MM.1S (cell line): ENCODE measurements at regions not wholly inside any gene's neighbourhood (a gene's known extent, or its start where the extent isn't known, plus 50 kb on each side); places are given as distances from the start of the nearest gene placed in this dataset.

Experiments used
- DNase-seq: peaks from one replicate; pipeline ENCODE4 v3.0.0-alpha.2; 2015
- H2AFZ ChIP-seq: fragments of 300-600 bp; sonication (generic); 2 replicates; pipeline ENCODE4 v1.6.0; 2016; ENCODE audit warnings: antibody characterized with exemption, low read length
- H3F3A ChIP-seq: fragments of 300-600 bp; sonication (generic); 2 replicates; pipeline ENCODE4 v1.6.1; 2016; ENCODE audit warnings: mild to moderate bottlenecking, antibody characterized with exemption, low read length, moderate library complexity, mixed read lengths; ENCODE audit not compliant: insufficient read depth
- H3K27ac ChIP-seq: fragments of 300-600 bp; sonication (generic); 2 replicates; pipeline ENCODE4 v1.5.1; 2016; ENCODE audit warnings: mild to moderate bottlenecking, low read length
- H3K27me3 ChIP-seq: fragments of 300-600 bp; sonication (generic); replicated peaks from 2 replicates; pipeline ENCODE4 v1.6.0; 2016; ENCODE audit warnings: low read length; ENCODE audit not compliant: insufficient read depth
- H3K36me3 ChIP-seq: fragments of 300-600 bp; sonication (generic); replicated peaks from 2 replicates; pipeline ENCODE4 v1.6.1; 2016; ENCODE audit warnings: mild to moderate bottlenecking, low read length, mixed read lengths; ENCODE audit not compliant: insufficient read depth
- H3K4me1 ChIP-seq: fragments of 300-600 bp; sonication (generic); 2 replicates; pipeline ENCODE4 v1.6.1; 2016; ENCODE audit warnings: low read length, mixed read lengths
- H3K4me2 ChIP-seq: fragments of 300-600 bp; sonication (generic); 2 replicates; pipeline ENCODE4 v1.6.0; 2016; ENCODE audit warnings: low read depth, low read length
- H3K4me3 ChIP-seq: fragments of 300-600 bp; sonication (generic); 2 replicates; pipeline ENCODE4 v1.5.1; 2016; ENCODE audit warnings: low read length, mixed read lengths
- H3K79me2 ChIP-seq: fragments of 300-600 bp; sonication (generic); 2 replicates; pipeline ENCODE4 v1.6.1; 2016; ENCODE audit warnings: mixed run types, low read length, mixed read lengths
- H3K9ac ChIP-seq: fragments of 300-600 bp; sonication (generic); 2 replicates; pipeline ENCODE4 v1.6.1; 2016; ENCODE audit warnings: low read length, mixed read lengths
- H3K9me2 ChIP-seq: fragments of 300-600 bp; sonication (generic); replicated peaks from 2 replicates; pipeline ENCODE4 v1.6.1; 2016; ENCODE audit warnings: mild to moderate bottlenecking, low read length, mixed read lengths; ENCODE audit not compliant: insufficient read depth
- H3K9me3 ChIP-seq: fragments of 300-600 bp; sonication (generic); replicated peaks from 2 replicates; pipeline ENCODE4 v1.6.1; 2016; ENCODE audit warnings: mild to moderate bottlenecking, low read length, mixed read lengths; ENCODE audit not compliant: insufficient read depth
- H4K20me1 ChIP-seq: fragments of 300-600 bp; sonication (generic); 2 replicates; pipeline ENCODE4 v1.6.1; 2016; ENCODE audit warnings: mild to moderate bottlenecking, low read length, moderate library complexity, mixed read lengths; ENCODE audit not compliant: insufficient read depth
- CTCF ChIP-seq: fragments of 300-600 bp; sonication (generic); IDR thresholded peaks from 2 replicates; pipeline ENCODE4 v1.5.1; 2016; ENCODE audit warnings: antibody characterized with exemption, low read length, mixed read lengths
- EZH2 ChIP-seq: fragments of 300-600 bp; sonication (generic); optimal IDR thresholded peaks from 2 replicates; pipeline ENCODE3; 2017; ENCODE audit warnings: low read depth, mild to moderate bottlenecking, antibody characterized with exemption, low read length, mixed read lengths
- EZH2phosphoT487 ChIP-seq: fragments of 300-600 bp; sonication (generic); IDR thresholded peaks from 2 replicates; pipeline ENCODE4 v1.6.1; 2018; ENCODE audit warnings: antibody characterized with exemption, low read length

- no peaks in the 10 kb centered on the region for H3F3A ChIP-seq
- H3K27ac ChIP-seq = no peak overlapping the region
- no peaks in the 10 kb centered on the region for H3K4me1 ChIP-seq
- H4K20me1 ChIP-seq = no peaks in the 10 kb centered on the region
- no peak for DNase-seq
- no peak overlapping the region for H3K4me3 ChIP-seq
- H2AFZ ChIP-seq = no peak overlapping the region
- H3K4me2 ChIP-seq = no peak overlapping the region
- H3K9ac ChIP-seq = no peak overlapping the region
- H3K79me2 ChIP-seq = no peaks in the 10 kb centered on the region
- H3K9me3 ChIP-seq = no peaks in the 10 kb centered on the region
- H3K36me3 ChIP-seq = no peaks in the 10 kb centered on the region
- no peaks in the 10 kb centered on the region for H3K27me3 ChIP-seq
- no peaks in the 10 kb centered on the region for H3K9me2 ChIP-seq
- TF ChIP-seq CTCF = no peak
- no peak for TF ChIP-seq EZH2
- no peak for TF ChIP-seq EZH2phosphoT487
Measured at GRCh38 chr14:34120185-34120977, 169.5 kb upstream of the EGLN3 start.

GRCh38 chr14:34119107-34119858, 168.4 kb upstream of the EGLN3 start:
- no peak overlapping the region for H3K9ac ChIP-seq
- no peaks in the 10 kb centered on the region for H3K9me2 ChIP-seq
- no peaks in the 10 kb centered on the region for H3K9me3 ChIP-seq
- H2AFZ ChIP-seq = no peak overlapping the region
- no peaks in the 10 kb centered on the region for H3K4me1 ChIP-seq
- H3K79me2 ChIP-seq = no peaks in the 10 kb centered on the region
- no peak overlapping the region for H3K4me3 ChIP-seq
- H3K4me2 ChIP-seq = no peak overlapping the region
- no peak for DNase-seq
- TF ChIP-seq EZH2phosphoT487 (no peak), EZH2 (no peak), CTCF (no peak)
- no peaks in the 10 kb centered on the region for H3K27me3 ChIP-seq
- H4K20me1 ChIP-seq = no peaks in the 10 kb centered on the region
- H3K27ac ChIP-seq = no peak overlapping the region
- no peaks in the 10 kb centered on the region for H3F3A ChIP-seq
- no peaks in the 10 kb centered on the region for H3K36me3 ChIP-seq

GRCh38 chr14:34113991-34114390, 163.1 kb upstream of the EGLN3 start:
- Histone ChIP-seq H3K9me2 (no peaks in the 10 kb centered on the region), H3K4me3 (no peak overlapping the region), H3K4me2 (no peak overlapping the region), H3K27ac (no peak overlapping the region), H2AFZ (no peak overlapping the region), H3K9ac (no peak overlapping the region), H3K79me2 (no peaks in the 10 kb centered on the region), H3F3A (no peaks in the 10 kb centered on the region), H3K9me3 (no peaks in the 10 kb centered on the region), H4K20me1 (no peaks in the 10 kb centered on the region), H3K36me3 (no peaks in the 10 kb centered on the region), H3K4me1 (no peaks in the 10 kb centered on the region), H3K27me3 (no peaks in the 10 kb centered on the region)
- DNase-seq = no peak
- TF ChIP-seq EZH2phosphoT487 = no peak
- no peak for TF ChIP-seq EZH2
- no peak for TF ChIP-seq CTCF
